GM21529 (cell line): ENCODE measurements at regions not wholly inside any gene's neighbourhood (a gene's known extent, or its start where the extent isn't known, plus 50 kb on each side); places are given as distances from the start of the nearest gene placed in this dataset.
"Not testable (repeated sequence)": the region's sequence is repeated elsewhere in the genome, so short reads cannot be mapped to it uniquely, and the experiment has no call there.

Source experiments
- ATAC-seq: cut with Tn5 transposase; IDR thresholded peaks from one replicate; pipeline ENCODE4 v1.9.1; 2021; ENCODE audit not compliant: unreplicated experiment

DNA sequence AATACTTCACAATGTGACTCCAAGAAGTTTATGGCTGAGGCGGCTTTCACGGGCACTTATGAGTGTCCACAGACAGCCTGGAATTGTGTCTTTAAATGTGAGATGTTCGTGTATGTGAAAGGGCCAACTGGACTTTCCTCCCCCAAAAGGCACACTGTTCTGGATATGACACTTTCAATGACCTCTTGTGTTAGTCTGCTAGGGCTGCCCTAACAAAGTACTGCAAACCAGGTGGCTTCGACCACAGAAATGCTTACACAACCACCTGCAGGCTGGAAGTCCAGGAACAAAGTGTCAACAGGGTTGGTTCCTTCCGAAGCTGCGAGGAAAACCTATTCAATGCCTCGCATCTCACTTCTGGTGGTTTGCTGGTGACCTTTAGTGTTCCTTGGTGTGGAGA is 281.7 kb downstream of the ANAPC1 start:
- ATAC-seq, result not testable (repeated sequence)

DNA sequence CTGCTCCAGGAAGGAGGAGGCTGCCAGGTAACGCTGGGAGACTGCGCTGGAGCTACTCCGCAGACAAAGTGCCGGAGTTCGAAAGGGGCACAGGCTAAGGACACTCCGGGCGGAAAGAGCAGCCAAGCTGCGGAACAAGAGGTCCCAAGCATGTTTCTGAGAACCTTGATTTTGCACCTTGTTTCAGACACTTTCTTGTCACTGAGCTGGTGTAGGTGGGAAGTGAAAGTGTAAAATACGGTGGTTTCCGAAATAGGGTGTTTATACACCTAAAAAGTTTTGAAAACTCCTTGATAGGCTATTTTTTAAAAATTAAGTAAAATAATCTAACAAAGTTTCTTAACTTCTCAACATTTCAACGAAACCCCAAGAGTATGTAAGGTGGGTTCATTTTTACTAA is 278.2 kb downstream of the ANAPC1 start:
- ATAC-seq, result not testable (repeated sequence)

DNA sequence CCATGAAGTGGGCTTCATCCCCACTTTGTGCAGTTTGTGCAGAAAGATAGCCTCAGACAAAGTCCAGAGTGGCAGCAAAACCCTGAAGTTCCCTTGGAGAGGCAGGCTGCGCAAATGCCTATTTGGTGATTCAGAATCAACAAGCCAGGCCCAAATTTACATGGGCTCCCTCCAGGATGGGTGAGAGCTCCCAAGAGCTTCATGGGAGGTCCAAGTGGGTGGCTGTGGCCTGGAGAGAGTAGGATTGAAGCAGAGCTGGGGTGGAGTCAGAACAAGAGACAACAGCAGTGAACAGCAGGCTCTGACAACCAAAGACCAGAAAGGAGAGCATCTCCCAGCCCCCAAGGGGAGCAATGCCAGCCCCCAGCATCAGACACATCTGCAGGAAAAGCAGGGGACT is 277.4 kb downstream of the ANAPC1 start:
- ATAC-seq, result not testable (repeated sequence)

DNA sequence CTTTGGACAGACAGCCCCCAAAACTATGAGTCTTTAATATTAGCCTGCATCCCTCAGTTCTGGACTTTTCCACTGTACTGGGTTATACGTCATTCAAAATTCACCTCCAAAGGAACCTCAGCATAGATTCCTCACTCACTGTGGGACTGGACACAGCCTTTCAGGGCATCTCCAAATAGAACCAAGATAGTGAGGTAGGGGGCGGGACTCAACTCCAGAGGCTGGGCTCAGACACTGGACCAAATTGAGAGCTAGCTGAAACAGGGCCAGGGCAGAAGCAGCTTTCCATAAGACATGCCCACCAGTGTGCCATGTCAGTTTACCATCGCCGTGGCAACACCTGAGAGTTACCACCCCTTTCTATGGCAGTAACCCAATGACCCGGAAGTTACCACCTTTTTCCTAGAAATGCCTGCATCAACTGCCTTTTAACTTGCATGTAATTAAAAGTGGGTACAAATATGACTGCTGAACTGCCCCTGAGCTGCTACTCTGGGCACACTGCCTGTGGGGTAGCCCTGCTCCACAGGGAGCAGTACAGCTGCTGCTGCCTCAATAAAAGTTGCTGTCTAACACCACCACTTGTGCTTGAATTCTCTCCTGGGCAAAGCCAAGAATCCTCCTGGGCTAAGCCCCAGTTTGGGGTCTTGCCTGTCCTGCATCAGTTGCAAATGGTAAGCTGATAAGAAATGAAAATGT is 274.7 kb downstream of the ANAPC1 start:
- ATAC-seq, result not testable (repeated sequence)

DNA sequence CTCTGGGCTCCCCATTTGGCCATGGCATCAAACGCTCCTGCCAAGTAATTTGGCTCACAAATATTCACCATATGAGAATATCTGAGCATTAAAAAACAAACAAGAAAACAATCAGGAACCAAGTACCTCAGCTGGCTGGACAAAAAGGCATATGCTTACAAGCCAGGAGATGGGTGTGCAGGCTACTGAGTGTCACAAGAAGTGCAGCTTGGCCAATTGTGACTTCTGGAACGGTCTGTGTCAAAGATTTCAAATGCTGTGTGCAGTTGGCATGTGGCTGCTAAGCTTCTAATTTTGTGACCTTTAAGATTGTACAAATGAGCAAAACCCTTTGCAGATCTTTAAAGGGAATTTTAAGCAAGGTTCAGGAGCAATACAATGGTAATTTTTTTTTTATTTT is 274.0 kb downstream of the ANAPC1 start:
- ATAC-seq, result not testable (repeated sequence)

DNA sequence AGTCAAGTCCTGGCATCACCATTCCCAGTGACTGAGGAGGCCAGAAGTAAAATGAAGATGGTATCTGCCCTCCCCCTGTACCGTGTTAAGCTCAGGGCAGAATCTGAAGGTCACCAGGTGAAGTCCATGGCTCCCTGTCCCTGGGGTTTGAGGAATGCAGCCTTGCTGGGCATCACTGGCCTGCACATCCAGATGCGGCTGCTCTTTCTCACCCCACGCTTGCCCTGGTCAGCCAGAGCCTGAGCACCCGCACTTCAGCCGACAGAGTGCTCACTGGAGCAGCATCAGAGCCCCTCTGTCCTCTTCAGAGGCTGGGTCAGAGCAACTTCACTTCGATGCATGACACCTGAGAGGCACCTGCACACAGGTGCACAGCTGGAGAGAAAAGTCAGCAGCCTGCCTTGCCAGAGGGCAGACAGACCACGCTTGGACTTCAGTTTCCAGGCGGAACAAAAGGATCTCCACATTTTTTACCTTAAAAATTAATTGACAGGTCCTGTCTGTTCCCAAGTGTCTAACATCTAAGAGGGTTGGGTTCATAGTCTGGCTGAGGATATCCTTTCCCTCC is 267.3 kb downstream of the ANAPC1 start:
- ATAC-seq, result no peak

DNA sequence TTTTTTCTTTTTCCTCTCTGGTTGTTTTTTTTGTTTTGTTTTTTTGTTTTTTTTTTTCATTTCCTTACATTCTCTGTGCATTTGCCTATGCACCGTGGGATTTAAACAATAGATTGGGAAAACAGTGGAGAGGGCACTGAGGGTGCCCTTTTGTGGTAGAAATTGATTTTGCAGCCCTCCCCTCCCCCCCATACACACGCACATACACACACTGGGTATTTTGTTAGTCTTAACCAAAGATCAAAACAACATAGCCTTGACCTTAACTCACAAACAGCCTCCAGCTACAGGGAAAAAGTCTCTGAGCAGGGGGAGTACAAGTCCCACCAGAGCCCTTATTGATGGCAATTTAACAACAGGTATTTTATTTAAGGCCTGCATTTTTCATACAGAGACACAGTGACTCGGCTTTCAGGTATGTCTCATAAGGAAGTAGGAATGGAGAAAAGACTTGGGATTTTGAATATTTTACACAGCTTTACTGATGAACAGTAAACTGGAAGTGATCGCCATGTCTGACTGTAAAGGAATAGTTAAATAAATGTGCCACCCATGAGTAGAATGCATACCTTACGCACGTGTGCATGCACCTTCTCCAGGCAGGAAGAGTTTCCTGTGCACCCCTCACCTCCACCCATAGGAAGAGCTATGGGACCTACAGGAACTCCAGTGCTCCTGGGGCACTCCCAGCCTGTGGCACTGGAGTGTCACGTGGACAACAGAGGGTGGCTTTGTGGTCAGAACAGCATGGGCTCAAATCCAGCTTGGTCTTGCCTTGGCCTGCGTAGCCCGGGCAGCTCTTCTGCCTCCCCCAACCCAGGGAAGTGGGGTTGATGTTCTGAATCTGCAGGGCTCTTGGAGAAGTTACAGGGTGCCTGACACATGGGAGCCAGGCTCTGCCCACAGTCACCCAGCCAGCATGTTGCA is 266.4 kb downstream of the ANAPC1 start:
- no peak for ATAC-seq

DNA sequence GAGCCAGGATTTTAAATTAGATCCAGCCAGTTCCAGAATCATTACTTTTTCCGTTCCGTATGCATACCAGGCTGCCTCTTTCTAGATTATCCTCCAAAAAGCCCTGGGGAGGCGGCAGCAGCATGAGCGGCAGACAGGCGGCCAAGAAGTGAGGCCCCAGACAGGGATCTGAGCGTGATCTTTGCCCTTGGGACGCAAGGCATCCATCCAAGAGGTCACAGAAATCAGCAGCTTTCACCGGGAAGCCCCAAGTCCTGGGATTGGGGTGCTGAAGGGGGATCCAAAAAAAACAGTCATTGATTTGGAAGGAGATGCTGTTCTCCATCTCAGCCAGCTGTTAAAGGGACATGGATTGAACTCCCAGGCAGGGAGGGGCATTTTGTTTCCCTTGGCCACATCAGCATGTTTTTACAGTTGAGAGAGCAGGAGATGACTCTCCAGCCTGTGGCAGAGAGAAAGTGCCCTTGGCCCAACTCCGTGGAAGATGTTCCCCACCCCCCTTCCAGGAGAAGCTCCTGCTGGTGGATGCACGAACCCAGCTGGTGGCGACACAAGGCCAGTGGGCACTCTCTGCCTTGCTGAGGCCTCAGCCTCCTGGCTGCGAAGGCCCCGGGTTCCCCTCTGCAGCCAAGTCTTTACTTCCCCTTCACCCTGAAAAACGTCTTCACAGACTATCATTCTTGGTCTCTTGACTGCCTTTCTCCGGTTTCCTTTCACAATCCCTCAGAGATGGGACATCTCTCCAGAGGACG is 265.6 kb downstream of the ANAPC1 start:
- ATAC-seq, result no peak

DNA sequence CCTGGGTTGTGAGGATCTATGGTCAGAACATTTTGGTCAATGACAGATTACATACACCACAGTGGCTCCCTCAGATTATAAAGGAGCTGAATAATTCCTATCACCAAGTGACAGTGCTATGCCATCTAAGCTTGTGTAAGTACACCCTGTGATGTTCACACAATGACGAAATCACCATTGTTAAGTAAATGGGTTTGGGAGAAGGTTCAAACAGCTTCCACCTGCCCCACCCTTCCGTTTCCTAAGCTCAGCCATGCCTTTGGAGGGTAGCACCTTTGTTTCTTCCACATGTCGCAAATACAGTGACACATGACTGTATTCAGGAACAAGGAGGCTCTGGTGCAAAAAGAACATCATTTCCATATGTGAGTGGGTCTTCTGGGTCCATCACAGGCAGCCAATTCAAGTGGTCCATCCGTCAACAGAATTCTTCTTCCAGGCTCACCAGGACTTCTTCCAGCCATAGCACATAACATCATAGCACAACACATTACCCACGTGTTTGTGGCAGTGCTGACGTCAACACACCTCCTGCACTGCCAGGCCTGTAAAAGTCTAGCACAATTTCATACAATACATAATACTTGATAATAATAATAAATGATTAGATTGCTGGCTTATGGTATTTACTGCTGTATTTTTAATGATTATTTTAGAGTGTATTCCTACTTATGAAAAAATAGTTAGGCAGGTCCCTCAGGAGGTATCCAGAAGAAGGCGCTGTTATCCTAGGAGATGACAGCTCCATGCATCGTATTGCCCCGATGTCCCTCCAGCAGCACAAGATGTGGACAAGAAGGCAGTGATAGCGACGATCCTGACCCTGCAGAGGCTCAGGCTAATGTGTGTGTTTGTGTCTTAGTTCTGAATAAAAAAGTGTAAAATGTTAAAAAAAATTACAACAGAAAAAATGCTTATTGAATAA is 264.8 kb downstream of the ANAPC1 start:
- no peak for ATAC-seq

DNA sequence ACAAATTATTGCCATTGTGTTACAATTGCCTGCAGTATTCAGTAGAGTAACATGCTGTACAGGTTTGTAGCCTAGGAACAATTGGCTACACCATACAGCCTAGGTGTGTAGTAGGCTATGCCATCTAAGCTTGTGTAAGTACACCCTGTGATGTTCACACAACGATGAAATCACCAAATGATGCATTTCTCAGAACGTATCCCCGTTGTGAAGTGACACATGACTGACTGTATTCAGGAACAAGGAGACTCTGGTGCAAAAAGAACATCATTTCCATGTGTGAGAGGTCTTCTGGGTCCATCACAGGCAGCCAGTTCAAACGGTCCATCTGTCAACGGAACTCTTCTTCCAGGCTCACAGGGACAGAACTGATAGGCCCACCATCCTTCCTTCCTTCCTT is 263.7 kb downstream of the ANAPC1 start:
- no peak for ATAC-seq

DNA sequence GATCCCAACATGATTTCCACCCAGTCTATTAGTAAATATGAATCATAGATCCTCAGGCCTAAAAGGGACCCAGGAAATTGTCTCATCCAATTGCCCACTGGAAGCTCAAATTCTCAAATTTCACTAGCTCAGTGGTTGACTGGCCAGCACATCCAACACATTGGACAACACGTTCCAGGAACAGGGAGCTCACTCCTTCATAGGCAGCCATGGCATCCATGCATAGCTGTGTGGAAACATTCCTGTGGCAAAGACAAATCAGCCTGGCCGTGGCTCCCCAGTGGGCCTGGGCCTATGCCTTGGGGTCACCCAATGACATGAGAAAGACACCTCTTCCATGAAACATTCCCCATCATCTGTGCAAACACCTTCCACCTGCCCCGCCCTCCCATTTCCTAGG is 261.1 kb downstream of the ANAPC1 start:
- no peak for ATAC-seq

DNA sequence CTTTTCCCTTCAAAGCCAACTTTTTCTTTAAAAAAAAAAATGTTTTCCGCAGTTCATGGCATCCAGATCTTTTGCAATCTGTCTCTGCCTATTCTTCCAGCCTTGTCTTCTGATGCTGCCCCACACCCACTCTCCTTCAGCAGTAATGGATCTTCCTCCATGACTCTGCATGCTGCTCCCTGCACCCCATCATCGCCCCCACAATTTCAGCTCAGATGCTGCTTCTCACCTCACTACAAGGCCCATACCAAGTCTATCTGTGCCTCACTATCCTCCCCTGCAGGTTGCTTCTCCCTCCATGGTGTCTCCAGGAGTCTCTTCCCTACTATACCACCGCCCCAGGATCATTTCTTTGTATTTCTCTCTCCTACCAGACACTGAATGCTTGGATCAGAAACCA is 260.6 kb downstream of the ANAPC1 start:
- no peak for ATAC-seq

DNA sequence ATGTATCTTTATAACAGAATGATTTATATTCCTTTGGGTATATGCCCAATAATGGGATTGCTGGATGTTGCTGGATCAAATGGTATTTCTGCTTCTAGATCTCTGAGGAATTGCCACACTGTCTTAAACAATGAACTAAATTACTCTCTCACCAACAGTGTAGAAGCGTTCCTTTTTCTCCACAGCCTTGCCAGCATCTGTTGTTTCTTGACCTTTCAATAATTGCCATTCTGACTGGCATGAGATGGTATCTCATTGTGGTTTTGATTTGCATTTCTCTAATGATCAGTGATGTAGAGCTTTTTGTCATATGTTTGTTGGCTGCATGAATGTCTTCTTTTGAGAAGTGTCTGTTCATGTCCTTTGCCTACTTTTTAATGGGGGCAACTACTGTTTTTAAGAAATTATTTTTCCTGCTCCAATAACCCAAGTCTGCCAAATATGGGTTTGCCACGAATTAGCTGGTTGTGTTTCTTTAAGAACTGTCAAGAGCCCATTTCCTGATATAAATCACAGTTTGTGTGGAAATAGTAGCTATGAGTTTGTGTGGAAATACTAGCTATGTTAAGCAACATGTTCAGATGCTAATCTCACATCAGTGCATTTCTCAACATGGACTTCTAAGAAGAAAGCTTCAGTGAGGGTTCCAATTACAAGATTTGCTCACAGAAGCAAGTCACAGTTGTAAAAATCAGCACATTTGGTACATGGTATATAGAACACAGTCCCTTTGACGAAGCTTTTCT is 259.4 kb downstream of the ANAPC1 start:
- no peak for ATAC-seq

DNA sequence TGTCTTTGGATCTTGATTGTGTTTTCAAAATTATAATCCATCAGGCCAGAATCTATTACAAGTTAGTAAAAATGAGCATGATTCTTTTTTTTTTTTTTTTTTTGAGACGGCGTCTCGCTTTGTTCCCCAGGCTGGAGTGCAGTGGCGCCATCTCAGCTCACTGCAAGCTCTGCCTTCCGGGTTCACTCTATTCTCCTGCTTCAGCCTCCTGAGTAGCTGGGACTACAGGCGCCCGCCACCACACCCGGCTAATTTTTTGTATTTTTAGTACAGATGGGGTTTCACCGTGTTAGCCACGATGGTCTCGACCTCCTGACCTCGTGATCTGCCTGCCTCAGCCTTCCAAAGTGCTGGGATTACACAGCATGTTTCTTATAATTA is 258.8 kb downstream of the ANAPC1 start:
- not testable (repeated sequence) for ATAC-seq

DNA sequence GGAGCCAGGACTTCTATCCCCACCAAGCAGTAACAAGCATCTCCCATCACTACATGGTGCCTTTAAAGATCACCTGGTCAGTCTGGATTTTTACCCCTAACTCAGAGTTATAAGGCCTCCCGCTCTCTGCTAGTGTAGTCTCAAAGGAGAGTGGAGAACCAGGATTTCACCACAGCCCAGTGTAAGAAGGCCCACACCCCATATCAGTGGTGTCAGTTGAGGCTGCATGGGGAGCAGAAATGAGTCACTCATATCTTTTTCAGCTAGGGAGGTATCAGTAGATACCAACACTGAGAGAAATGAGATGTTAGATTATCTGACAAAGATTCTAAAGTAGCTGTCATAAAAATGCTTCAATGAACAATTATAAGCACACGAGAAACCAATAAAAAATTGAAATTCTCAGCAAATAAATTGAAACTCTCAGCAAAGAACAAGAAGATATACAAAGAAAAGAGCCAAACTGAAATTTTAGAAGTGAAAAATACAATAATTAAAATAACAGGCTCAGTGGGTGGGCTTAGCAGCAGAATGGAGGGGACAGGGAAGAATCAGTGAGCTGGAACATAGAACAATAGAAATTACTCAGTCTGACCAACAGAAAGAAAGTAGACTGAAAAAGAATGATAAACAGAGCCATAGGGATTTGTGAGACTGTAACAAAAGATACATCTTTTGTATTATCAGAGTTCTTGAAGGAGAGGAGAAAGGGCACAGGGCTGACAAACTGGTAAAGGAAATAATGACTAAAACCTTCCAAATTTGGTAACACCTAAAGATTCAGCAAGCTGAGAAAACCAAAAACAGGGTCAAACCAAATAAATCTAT is 257.7 kb downstream of the ANAPC1 start:
- ATAC-seq, result no peak

DNA sequence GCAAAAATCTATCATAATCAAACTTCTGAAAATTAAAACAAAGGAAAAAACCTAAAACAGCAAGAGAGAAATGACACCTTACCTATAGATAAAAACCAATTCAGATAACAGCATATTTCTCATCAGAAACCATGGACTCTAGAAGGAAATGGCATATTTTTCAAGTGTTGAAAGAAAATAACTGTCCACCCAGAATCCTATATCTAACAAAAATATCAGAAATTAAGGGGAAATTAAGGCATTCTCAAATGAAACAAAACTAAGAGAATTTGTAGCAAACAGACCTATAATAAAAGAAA is 257.2 kb downstream of the ANAPC1 start:
- no peak for ATAC-seq

DNA sequence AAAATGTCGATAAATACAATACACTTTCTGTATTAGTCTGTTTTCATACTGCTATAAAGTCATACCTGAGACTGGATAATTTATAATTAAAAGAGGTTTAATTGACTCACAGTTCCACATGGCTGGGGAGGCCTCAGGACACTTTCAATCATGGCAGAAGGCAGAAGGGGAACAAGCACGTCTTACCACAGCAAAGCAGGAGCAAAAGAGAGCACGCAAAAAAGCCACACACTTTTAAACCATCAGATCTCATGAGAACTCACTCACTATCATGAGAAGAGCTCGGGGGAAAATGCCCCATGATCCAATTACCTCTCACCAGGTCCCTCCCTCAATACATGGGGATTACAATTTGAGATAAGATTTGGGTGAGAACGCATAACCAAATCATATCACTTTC is 256.7 kb downstream of the ANAPC1 start:
- ATAC-seq, result no peak

DNA sequence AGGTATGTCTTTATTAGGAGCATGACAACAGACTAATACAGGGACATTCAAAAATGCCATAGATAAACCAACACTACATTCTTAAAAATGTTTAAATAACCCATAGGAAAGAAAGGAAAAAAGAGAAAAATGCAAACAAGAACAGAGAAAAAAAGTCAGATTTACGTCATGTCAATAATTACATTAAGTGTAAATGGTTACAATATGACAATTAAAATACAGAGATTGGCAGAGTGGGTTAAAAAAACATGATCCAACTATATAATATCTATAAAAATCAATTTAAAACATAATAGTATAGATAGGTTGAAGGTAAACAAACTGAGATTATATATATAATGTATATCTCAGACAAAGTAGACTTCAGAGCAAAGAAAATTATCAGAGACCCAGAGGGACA is 255.8 kb downstream of the ANAPC1 start:
- no peak for ATAC-seq

DNA sequence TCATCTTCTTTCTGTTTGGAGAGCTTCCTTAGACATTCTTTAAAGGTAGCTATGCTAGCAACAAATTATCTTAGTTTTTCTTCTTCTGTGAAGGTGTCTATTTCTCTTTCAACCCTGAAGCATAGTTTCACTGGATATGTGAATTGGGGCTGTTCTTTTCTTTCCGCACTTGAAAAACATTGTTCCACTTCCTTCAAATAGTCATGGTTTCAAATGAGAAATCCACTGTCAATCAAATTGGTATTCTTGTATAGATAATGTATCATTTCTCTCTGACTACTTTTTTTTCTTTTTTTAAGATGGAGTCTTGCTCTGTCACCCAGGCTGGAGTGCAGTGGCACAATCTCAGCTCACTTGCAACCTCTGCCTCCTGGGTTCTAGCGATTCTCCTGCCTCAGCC is 254.0 kb downstream of the ANAPC1 start:
- ATAC-seq, result no peak
